T-helper 2 cell treated with Interferon-gamma antibody and Interleukin-4, amounts not matched to agents 5 μg/mL and 100 μg/mL, for 36 hours (primary cell): ENCODE measurements at regions not wholly inside any gene's neighbourhood (a gene's known extent, or its start where the extent isn't known, plus 50 kb on each side); places are given as distances from the start of the nearest gene placed in this dataset.
"Not testable (repeated sequence)": the region's sequence is repeated elsewhere in the genome, so short reads cannot be mapped to it uniquely, and the experiment has no call there.

Experiments used
- DNase-seq: peaks from one replicate; pipeline ENCODE4 v3.0.0; 2021; ENCODE audit warnings: low spot score
- H3K27ac Mint-ChIP-seq: one replicate; pipeline ENCODE4 v1.8.0; 2021; ENCODE audit warnings: mild to moderate bottlenecking, mixed read lengths
- H3K27me3 Mint-ChIP-seq: one replicate; pipeline ENCODE4 v1.8.0; 2021; ENCODE audit warnings: low read depth, mixed read lengths
- H3K36me3 Mint-ChIP-seq: one replicate; pipeline ENCODE4 v1.8.0; 2021; ENCODE audit warnings: low read depth, mixed read lengths
- H3K4me1 Mint-ChIP-seq: one replicate; pipeline ENCODE4 v1.8.0; 2021; ENCODE audit warnings: low read depth, mixed read lengths
- H3K4me3 Mint-ChIP-seq: one replicate; pipeline ENCODE4 v1.8.0; 2022; ENCODE audit warnings: mild to moderate bottlenecking, moderate library complexity, mixed read lengths
- H3K9me3 Mint-ChIP-seq: one replicate; pipeline ENCODE4 v1.8.0; 2021; ENCODE audit warnings: mixed read lengths

DNA sequence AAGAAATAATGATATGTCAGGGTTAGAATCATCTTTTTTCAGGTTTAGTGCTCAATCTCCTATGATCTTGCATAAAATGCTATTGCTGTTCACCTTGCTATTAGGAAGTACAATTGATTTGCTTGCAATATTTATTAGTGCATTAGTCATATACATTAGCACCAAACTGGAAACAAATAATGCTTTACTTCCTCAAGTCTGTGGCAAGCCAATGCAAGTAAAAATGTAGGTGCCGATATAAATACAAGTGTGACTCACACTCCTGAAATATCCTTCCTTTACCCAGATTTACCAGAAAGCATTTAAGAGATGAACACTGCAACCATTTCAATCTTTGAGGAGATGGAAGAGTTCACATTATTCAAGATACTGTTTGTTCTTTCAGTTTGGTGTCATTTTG is 1487.7 kb upstream of the ADGRL3 start:
- Mint-ChIP-seq H3K4me3 (no peak overlapping the region), H3K27ac (no peak overlapping the region), H3K36me3 (no peaks in the 10 kb centered on the region), H3K9me3 (peaks cover 25% of the 10 kb centered on the region), H3K27me3 (no peaks in the 10 kb centered on the region), H3K4me1 (no peaks in the 10 kb centered on the region)
- no peak for DNase-seq

DNA sequence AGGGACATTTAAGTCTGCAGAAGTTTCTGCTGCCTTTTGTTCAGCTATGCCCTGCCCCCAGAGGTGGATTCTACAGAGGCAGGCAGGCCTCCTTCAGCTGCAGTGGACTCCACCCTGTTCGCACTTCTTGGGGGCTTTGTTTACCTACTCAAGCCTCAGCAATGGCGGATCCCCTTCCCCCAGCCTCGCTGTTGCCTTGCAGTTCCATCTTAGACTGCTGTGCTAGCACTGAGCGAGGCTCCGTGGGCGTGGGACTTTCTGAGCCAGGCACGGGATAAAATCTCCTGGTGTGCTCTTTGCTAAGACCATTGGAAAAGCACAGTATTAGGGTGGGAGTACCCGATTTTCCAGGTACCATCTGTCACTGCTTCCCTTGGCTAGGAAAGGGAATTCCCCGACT is 1475.8 kb upstream of the ADGRL3 start:
- H3K4me3 Mint-ChIP-seq, H3K36me3 Mint-ChIP-seq, H3K27me3 Mint-ChIP-seq, H3K4me1 Mint-ChIP-seq, DNase-seq, H3K27ac Mint-ChIP-seq: not testable (repeated sequence)
- H3K9me3 Mint-ChIP-seq = peaks cover 22% of the 10 kb centered on the region

DNA sequence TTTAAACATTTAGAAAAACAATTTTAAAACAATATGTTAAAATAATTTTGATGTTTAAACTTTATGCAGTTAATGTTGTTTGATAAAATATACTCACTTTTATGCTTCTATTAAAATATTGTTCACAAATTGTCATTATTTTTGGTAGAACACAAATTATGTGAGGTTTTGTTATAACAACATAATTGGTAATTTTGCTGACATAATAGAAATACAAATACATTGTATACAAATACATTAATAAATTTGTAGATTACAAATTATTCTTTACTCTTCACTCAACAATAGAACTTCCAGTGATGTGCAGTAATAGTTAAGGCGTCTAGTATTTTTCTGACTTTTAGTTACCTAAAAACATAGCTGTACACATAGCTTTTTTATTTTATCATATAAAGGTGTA is 1472.4 kb upstream of the ADGRL3 start:
- Mint-ChIP-seq H3K4me3 (no peak overlapping the region), H3K9me3 (peaks cover 15% of the 10 kb centered on the region), H3K4me1 (no peaks in the 10 kb centered on the region), H3K27ac (no peak overlapping the region), H3K36me3 (no peaks in the 10 kb centered on the region), H3K27me3 (no peaks in the 10 kb centered on the region)
- no peak for DNase-seq

DNA sequence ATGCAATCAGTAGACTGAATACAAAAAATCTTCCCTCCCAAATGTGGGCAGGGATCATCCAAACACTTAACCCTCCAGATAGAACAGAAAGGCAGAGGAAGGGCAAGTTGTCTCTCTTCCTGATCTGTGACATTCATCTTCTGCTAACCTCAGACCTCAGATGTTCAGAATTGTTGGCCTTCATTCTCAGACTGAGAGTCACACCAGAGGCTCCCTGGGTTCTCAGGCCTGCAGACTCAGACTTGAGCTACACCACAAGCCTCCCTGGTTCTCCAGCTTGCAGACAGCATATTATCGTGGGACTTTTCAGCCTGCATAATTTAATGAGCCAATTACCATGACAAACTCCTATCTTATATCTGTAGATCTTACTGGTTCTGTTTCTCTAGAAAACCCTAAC is 1471.6 kb upstream of the ADGRL3 start:
- peaks cover 15% of the 10 kb centered on the region for H3K9me3 Mint-ChIP-seq
- no peak overlapping the region for H3K4me3 Mint-ChIP-seq
- H3K27me3 Mint-ChIP-seq = no peaks in the 10 kb centered on the region
- H3K4me1 Mint-ChIP-seq = no peaks in the 10 kb centered on the region
- DNase-seq = no peak
- no peaks in the 10 kb centered on the region for H3K36me3 Mint-ChIP-seq
- no peak overlapping the region for H3K27ac Mint-ChIP-seq

DNA sequence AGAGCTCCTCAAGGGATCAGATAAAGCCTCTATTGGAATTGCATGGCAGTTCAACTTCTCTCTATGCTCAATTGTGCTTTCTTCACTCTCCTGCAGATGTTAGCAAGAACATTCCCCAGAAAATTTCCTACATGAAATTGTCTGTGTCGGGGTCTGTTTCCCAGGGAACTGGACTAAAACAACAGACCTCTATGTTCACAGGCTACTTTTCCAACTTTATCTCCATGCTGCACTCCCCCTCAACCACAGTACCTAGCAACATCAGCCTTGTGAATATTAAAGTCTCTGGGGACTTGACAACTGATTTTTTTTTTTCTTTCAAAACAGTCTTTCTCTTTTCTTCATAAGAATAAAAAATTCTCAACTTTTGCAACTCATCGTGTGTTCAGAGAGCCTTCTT is 1470.8 kb upstream of the ADGRL3 start:
- no peak overlapping the region for H3K27ac Mint-ChIP-seq
- H3K9me3 Mint-ChIP-seq = peaks cover 15% of the 10 kb centered on the region
- no peaks in the 10 kb centered on the region for H3K36me3 Mint-ChIP-seq
- no peaks in the 10 kb centered on the region for H3K27me3 Mint-ChIP-seq
- H3K4me1 Mint-ChIP-seq = no peaks in the 10 kb centered on the region
- no peak overlapping the region for H3K4me3 Mint-ChIP-seq
- no peak for DNase-seq

DNA sequence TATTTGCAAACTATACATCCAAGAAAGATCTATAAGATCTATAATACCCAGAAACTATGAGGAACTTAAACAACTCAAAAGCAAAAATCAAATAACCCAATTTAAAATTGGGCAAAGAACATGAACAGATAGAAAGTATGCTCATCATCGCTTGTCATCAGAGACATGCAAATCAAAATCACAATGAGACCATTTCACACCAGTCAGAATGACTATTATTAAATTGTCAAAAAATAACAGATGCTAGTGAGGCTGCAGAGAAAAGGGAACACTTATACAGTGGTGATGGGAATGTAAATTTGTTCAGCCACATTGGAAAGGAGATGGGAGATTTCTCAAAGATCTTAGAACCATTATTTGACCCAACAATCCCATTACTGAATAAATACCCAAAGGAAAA is 1451.7 kb upstream of the ADGRL3 start:
- H3K27me3 Mint-ChIP-seq = no peaks in the 10 kb centered on the region
- no peak for DNase-seq
- H3K4me3 Mint-ChIP-seq = no peak overlapping the region
- no peak overlapping the region for H3K27ac Mint-ChIP-seq
- no peaks in the 10 kb centered on the region for H3K4me1 Mint-ChIP-seq
- H3K36me3 Mint-ChIP-seq = no peaks in the 10 kb centered on the region
- H3K9me3 Mint-ChIP-seq = peaks cover 23% of the 10 kb centered on the region

DNA sequence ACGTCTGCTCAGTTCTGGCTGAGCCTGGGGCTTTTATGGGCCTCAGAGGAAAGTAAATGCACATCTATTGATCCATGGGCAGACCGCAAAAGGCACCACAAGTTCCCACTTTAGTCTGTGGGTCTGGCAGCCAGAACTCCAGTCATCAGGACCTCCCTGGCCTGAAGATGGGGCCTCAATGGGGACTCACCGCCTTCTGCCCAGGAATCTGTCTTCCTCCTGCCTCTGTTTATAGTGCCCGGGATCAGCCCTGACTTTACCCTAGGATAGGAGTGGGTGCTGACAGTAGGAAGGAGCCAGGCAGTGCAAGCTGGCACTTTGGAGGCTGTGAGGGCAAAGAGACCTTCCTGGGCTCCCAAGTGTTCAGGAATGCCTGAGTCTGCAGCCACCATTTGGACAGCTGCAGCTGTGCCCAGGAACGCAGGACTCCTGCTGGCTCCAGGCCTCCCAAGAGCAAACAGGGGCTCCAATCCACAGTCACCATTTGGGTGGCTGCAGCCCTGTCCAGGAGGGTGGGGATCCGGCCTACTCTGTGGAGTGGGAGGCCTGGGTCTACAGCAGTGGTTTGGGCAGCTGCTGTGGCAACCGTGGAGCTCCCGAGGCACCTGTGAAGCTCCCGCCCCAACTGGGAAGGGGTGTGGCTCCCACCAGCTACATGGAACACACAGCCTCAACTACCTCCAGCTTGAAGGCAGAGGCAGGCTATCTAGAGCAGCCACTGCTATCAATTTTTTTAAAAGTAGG is 1440.9 kb upstream of the ADGRL3 start:
- H3K4me3 Mint-ChIP-seq = no peak overlapping the region
- H3K9me3 Mint-ChIP-seq = peaks cover 22% of the 10 kb centered on the region
- no peak overlapping the region for H3K27ac Mint-ChIP-seq
- no peaks in the 10 kb centered on the region for H3K36me3 Mint-ChIP-seq
- no peaks in the 10 kb centered on the region for H3K27me3 Mint-ChIP-seq
- H3K4me1 Mint-ChIP-seq = no peaks in the 10 kb centered on the region
- no peak for DNase-seq

DNA sequence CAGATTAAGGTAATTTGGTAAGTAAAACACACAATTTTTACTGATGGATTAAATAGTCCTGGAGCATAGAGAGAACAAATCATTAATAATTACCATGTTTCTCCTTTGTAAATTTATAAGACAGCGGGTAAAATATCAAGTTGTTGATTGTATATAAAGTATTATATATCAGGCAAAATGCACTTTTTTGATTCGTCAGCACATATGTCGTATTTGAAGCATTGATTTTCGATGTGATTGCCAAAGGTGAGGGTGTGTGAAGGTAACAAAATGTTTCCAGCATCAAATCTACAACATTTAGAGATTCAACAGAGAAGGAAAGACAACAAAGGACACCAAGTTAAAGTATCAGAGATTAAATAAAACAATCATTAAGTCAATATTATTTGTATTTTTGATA is 1437.8 kb upstream of the ADGRL3 start:
- Mint-ChIP-seq H3K27ac (no peak overlapping the region), H3K27me3 (no peaks in the 10 kb centered on the region), H3K9me3 (peaks cover 25% of the 10 kb centered on the region), H3K4me1 (no peaks in the 10 kb centered on the region), H3K36me3 (no peaks in the 10 kb centered on the region), H3K4me3 (no peak overlapping the region)
- DNase-seq = no peak

DNA sequence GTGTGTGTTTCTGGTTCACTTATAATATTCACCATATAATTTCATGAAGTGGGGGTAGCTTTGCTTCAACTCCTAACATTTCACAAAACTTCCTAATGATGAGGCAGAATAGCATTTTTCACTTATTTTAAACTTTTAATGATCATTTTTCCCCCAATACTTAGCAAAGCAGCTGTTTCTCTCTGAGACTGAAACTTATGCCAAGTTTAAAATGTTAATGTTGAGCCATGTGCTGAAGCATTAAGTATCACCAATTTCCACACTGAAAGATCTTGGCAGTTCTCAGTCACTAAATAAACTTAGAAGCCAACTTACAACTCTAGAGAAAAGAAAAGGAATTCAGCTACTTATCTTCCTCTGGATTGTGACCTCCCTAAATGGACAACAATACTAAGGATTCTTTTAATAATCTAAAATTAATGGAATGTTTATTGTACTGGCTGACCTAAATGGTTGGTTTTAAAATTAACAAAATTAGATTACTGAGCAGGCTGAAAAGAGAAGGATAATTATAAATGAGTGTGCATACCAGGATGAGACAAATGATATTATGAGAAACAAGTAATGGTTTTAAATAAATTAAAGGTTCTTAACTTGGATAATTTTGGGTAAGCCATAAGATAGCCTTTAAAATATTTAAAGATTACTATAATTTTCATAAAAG is 1429.4 kb upstream of the ADGRL3 start:
- Mint-ChIP-seq H3K27ac (no peak overlapping the region), H3K9me3 (peaks cover 4% of the 10 kb centered on the region), H3K4me1 (no peaks in the 10 kb centered on the region), H3K27me3 (no peaks in the 10 kb centered on the region), H3K4me3 (no peak overlapping the region), H3K36me3 (no peaks in the 10 kb centered on the region)
- no peak for DNase-seq

DNA sequence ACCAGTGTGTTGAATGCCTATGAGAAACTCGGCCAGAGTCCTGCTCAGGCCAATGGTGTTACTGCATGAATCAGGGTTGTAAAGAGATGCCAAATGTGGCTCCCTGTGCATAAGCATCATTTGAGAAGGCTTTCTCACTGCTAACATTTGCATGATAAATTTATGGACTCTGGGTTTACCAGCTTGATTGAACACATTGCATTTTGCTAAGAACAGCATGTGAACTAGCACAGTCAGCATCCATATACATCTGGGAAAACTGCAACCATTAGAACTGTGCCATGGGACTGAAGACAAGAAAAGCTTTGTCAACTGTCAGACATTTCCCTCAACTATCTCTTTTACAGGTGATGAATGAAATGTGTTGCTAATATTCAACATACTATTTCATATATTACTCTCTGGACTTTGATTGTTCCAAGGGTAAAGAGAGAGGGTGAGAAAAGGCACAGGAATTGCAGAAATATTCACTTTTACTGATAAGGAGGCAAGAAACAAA is 1427.4 kb upstream of the ADGRL3 start:
- no peak overlapping the region for H3K27ac Mint-ChIP-seq
- no peaks in the 10 kb centered on the region for H3K36me3 Mint-ChIP-seq
- H3K9me3 Mint-ChIP-seq = peaks cover 4% of the 10 kb centered on the region
- DNase-seq = no peak
- H3K4me1 Mint-ChIP-seq = no peaks in the 10 kb centered on the region
- no peaks in the 10 kb centered on the region for H3K27me3 Mint-ChIP-seq
- no peak overlapping the region for H3K4me3 Mint-ChIP-seq

DNA sequence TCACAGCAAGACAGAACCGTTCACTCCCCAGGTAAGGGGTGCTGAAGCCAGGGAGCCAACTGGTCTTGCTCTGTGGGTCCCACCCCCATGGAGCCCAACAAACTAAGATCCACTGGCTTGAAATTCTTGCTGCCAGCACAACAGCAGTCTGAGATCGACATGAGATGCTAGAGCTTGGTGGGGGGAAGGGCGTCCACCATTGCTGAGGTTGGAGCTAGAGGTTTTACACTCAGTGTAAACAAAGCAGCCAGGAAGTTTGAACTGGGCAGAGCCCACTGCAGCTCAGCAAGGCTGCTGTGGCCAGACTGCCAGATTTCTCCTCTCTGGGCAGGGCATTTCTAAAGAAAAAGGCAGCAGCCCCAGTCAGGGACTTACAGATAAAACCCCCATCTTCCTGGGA is 1419.9 kb upstream of the ADGRL3 start:
- H3K27me3 Mint-ChIP-seq, DNase-seq, H3K4me3 Mint-ChIP-seq, H3K36me3 Mint-ChIP-seq, H3K27ac Mint-ChIP-seq, H3K4me1 Mint-ChIP-seq: not testable (repeated sequence)
- H3K9me3 Mint-ChIP-seq = peaks cover 27% of the 10 kb centered on the region

DNA sequence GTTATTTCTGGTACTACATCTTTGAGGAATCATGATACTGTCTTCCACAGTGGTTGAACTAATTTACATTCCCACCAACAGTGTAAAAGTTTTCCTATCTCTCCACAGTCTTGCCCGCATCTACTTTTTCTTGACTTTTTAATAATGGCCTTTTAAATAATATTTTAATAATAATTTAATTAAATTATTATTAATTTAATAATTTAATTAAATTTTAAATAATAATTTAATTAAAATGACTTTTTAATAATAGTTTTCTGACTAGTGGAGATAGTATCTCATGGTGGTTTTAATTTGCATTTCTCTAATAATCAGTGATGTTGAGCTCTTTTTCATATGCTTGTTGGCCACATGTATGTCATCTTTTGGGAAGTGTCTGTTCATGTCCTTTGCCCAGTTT is 1395.0 kb upstream of the ADGRL3 start:
- Mint-ChIP-seq H3K4me3 (no peak overlapping the region), H3K4me1 (no peaks in the 10 kb centered on the region), H3K27ac (no peak overlapping the region), H3K36me3 (no peaks in the 10 kb centered on the region), H3K27me3 (no peaks in the 10 kb centered on the region), H3K9me3 (peaks cover 23% of the 10 kb centered on the region)
- DNase-seq = no peak

DNA sequence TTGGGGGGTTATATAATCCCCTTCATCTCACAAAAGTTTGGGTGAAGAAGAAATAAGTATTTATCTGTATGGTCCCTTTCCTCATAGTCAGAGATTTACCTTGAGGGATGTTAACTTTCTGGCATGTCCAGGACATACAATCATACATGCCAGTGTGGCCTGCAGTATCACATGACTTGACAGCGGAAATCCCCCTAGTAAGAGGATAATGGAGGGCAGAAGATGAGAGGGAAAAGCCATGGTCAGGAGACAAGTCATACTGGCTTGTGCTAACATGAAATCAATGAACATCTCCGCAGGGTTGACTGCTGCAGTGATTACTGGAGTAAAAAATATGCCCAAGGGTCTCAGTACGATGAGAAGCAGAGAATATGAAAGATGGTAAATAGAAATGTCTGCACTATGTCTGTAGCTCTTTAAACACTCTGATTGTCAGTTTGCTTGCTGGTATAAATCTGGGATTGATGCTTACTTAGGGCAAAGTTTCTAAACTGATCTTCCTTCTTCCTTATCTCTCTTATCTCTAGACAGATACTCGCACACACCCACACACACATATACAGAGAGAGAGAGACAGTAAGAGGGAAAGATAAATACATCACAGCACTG is 1385.6 kb upstream of the ADGRL3 start:
- no peaks in the 10 kb centered on the region for H3K9me3 Mint-ChIP-seq
- no peaks in the 10 kb centered on the region for H3K27me3 Mint-ChIP-seq
- no peak overlapping the region for H3K4me3 Mint-ChIP-seq
- H3K4me1 Mint-ChIP-seq = peaks cover 5% of the 10 kb centered on the region
- no peak overlapping the region for H3K27ac Mint-ChIP-seq
- H3K36me3 Mint-ChIP-seq = no peaks in the 10 kb centered on the region
- DNase-seq = no peak

DNA sequence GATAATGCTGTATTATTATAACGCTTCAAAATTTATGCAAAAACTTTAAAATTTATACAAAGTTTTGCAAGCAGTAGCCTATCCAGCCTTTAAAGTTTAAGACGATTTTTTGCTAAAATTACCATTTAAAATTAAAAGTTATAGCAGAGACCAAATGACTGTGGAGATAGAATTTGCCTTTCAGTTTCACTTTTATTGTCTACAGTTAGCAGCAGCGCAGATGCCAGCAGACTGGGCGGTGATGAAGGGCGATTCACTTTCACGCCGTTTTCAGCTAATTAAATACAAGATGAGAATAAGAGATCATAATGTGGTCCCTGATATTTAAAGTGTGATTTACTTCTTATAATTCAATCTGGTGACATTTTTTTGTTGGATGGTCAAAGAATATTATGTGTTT is 1381.5 kb upstream of the ADGRL3 start:
- no peaks in the 10 kb centered on the region for H3K27me3 Mint-ChIP-seq
- peak overlapping the region; percentile 55 for H3K27ac Mint-ChIP-seq
- H3K9me3 Mint-ChIP-seq = no peaks in the 10 kb centered on the region
- H3K4me3 Mint-ChIP-seq = peak overlapping the region; percentile 72
- no peak for DNase-seq
- H3K36me3 Mint-ChIP-seq = no peaks in the 10 kb centered on the region
- H3K4me1 Mint-ChIP-seq = peaks cover 5% of the 10 kb centered on the region
